Stimulated activated CD4-positive, alpha-beta T cell treated with anti-CD3 and anti-CD28 coated beads, Interleukin-2, amount 100 ng/mL, for 4 hours (primary cell): ENCODE measurements at regions not wholly inside any gene's neighbourhood (a gene's known extent, or its start where the extent isn't known, plus 50 kb on each side); places are given as distances from the start of the nearest gene placed in this dataset.

ENCODE experiments used
- DNase-seq: peaks from one replicate; pipeline ENCODE4 v3.0.0-alpha.2; 2020; ENCODE audit warnings: low read depth

- DNase-seq, result peak; percentile 27
These were observed 51.6 kb upstream of the SRP54 start for GRCh38 chr14:34931206-34931605.

GRCh38 chr14:34930591-34931091 is 52.2 kb upstream of the SRP54 start:
- peak; percentile 13 for DNase-seq

GRCh38 chr14:34926552-34926951 is 51.4 kb upstream of the BAZ1A start:
- DNase-seq, result no peak
